ENCODE measurements at regions not wholly inside any gene's neighbourhood (a gene's known extent, or its start where the extent isn't known, plus 50 kb on each side); places are given as distances from the start of the nearest gene placed in this dataset.

DNA sequence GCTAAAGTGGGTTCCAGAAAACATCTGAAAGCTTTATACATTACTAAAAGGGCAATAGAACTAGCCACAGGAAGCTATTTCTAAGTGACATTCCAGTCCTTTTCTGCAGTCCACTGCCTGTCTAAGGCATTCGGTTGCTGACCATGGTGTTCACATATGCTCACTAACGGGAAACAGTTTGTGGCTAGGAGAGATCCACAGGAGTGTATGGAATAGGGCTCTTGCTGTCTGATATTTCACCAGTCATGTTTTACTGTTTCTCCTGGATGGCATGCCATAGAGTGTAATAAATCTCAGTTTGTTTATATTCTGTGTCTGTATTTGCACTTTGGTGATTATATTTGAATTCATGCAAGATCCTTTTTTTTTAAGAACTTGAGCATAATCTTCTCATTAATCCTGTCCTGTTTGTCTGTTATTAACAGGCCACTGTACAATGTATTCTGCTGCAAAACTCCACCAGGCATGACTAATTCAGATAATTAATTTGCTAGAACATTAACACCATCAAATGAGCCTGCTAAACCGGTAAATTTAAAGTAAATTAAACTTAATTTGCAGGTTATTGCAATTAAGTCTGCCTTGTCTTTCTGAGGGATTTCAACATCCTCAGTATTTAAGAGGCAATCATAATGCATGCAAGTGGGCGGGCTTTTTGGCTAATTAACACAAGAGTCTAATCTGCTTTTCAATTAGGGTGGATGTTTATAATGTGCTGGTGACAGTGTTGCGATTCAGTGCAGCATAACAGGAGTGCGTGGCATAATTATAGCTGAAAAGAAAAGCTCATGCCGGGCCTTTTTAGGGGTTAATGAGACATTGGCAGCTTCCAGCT, 201.3 kb downstream of the POU4F1 start:
- H3K4me3 ChIP-seq (ENCODE audit: low read depth, low read length), result no peak overlapping the region
- H3K79me2 ChIP-seq (ENCODE audit: control insufficient read depth, insufficient read depth, low read length, unreplicated experiment), result no peaks in the 10 kb centered on the region
- peaks cover 17% of the 10 kb centered on the region; the same call in 1 of the 2 replicates for H3K27me3 ChIP-seq (ENCODE audit: insufficient read depth, low read length)
- no peaks in the 10 kb centered on the region for H3K4me1 ChIP-seq (ENCODE audit: control insufficient read depth, insufficient read depth, low read length, unreplicated experiment)
- H2AFZ ChIP-seq (ENCODE audit: low read length, unreplicated experiment), result no peak overlapping the region
- no peak overlapping the region for H3K27ac ChIP-seq (ENCODE audit: low read depth, low read length)
- no peaks in the 10 kb centered on the region for H3K36me3 ChIP-seq (ENCODE audit: insufficient read depth, low read length)

DNA sequence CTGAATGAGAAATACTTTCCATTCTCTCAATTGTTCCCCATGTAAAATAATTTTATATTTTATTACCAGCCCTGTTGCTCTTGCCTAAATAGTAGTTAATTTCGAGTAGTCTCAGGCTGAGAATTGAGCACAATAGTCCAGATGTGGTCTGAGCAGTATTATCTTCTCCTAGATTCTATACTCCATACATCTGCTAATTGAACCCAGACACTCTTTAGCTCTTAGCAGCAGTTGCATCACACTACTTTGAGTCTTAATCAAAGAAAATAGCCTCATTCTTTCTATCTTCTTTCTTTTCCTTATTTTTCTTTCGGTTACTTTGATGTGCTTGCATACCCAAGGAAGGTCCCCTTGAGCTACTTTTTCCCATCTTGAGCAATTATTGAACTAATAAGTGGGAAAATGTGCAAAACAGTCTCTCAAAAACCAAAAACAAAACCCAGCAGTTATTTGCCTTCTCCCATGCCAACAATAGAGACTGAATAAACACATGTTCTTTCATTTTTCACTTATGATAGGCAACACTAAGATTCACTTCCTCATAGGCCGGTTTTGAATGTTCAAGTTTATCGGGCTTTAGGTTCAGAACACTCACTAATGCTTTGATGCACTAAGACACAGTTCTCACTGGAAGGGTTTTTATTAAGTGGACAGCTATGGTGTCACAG, 204.5 kb downstream of the POU4F1 start:
- H3K4me3 ChIP-seq (ENCODE audit: low read depth, low read length), result no peak overlapping the region
- H3K36me3 ChIP-seq (ENCODE audit: insufficient read depth, low read length), result no peaks in the 10 kb centered on the region
- H2AFZ ChIP-seq (ENCODE audit: low read length, unreplicated experiment), result no peak overlapping the region
- peaks cover 17% of the 10 kb centered on the region; the same call in 1 of the 2 replicates for H3K27me3 ChIP-seq (ENCODE audit: insufficient read depth, low read length)
- no peaks in the 10 kb centered on the region for H3K79me2 ChIP-seq (ENCODE audit: control insufficient read depth, insufficient read depth, low read length, unreplicated experiment)
- H3K27ac ChIP-seq (ENCODE audit: low read depth, low read length), result no peak overlapping the region
- H3K4me1 ChIP-seq (ENCODE audit: control insufficient read depth, insufficient read depth, low read length, unreplicated experiment), result no peaks in the 10 kb centered on the region

DNA sequence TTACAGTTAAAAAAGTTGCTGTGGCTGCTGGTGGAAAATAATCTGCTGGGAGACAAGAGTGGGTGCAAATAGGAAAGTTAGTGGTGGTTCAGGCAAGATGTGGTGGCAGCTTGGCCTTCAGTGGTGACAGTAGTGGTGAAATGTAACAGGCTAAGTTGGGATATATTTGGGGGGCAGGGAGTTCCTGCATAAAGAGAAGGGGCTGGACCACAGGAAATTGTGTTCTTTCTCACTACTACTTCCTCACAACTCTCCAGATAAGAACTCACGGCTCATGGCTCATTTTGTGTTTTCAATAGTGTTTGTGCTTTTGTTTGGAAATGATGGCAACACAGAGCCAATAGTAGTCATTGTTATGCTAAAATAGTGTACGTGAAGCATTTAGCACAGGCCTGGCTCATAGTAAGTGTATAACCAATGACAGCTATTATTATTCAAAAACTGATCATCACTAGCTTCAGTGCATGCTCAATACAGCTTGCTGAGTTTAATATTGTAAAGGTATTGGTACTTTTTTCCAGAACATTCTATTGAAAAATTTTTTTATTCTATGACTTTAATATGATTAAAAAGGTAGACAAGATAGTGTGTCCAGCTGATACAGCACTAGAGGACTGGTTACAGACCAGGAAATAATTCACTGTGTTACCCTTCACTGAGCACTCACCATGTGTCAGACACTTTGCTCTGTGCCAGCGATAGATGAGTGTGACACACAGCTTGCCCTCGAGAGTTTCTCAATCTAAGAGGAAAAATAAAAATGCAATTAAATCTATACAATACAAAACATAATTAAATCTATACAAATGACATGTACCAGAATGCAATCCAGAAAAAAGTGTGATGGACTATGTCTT, 209.8 kb downstream of the POU4F1 start:
- H2AFZ ChIP-seq (ENCODE audit: low read length, unreplicated experiment), result no peak overlapping the region
- H3K27me3 ChIP-seq (ENCODE audit: insufficient read depth, low read length), result no peaks in the 10 kb centered on the region; the same call in 1 of the 2 replicates
- no peaks in the 10 kb centered on the region for H3K4me1 ChIP-seq (ENCODE audit: control insufficient read depth, insufficient read depth, low read length, unreplicated experiment)
- H3K79me2 ChIP-seq (ENCODE audit: control insufficient read depth, insufficient read depth, low read length, unreplicated experiment), result no peaks in the 10 kb centered on the region
- no peak overlapping the region for H3K27ac ChIP-seq (ENCODE audit: low read depth, low read length)
- no peaks in the 10 kb centered on the region for H3K36me3 ChIP-seq (ENCODE audit: insufficient read depth, low read length)
- no peak overlapping the region for H3K4me3 ChIP-seq (ENCODE audit: low read depth, low read length)

DNA sequence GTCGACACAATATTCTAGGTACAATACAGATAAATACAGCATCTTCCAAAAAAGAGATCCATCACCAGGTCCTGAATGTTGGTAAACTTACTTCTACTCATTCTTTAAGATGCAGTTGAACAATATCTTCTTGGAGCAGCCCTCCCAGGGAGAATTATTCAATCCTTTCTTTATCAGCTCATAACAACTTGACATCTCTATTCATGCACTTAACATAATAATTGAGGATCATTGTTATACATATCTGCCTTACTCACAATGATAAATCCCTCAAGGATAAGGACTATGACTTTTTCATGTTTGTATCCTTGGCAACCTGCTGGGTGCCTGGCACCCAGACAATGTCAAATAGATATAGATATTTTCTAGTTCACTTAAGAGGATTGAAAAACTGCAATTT, 219.5 kb downstream of the POU4F1 start:
- Histone ChIP-seq H3K36me3 (ENCODE audit: insufficient read depth, low read length) (no peaks in the 10 kb centered on the region), H3K27me3 (ENCODE audit: insufficient read depth, low read length) (0 out of 2 replicates have a peak, but pooled peaks cover 4% of the 10 kb centered on the region), H3K4me1 (ENCODE audit: control insufficient read depth, insufficient read depth, low read length, unreplicated experiment) (no peaks in the 10 kb centered on the region), H3K27ac (ENCODE audit: low read depth, low read length) (no peak overlapping the region), H3K4me3 (ENCODE audit: low read depth, low read length) (no peak overlapping the region), H3K79me2 (ENCODE audit: control insufficient read depth, insufficient read depth, low read length, unreplicated experiment) (no peaks in the 10 kb centered on the region), H2AFZ (ENCODE audit: low read length, unreplicated experiment) (no peak overlapping the region)

DNA sequence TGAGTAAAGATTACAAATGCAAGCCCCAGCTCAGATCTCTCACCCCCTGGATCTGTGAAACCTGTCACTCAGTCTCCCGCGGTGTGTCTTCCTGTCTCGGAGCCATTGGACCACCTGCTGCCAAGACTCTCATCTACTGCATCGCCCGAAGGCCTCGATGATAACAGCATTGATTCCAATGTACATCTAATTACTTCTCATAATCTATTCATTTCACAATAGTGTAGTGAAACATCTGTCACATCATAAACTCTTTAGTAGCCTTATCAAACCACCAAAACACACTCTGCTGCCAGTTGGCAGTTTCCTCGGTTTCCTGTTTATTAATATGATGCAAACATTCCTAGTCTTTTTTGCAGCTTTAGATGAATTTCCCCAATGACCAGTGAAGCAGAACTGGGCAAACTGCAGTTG, 220.3 kb downstream of the POU4F1 start:
- 0 out of 2 replicates have a peak, but pooled peaks cover 4% of the 10 kb centered on the region for H3K27me3 ChIP-seq (ENCODE audit: insufficient read depth, low read length)
- no peak overlapping the region for H2AFZ ChIP-seq (ENCODE audit: low read length, unreplicated experiment)
- H3K27ac ChIP-seq (ENCODE audit: low read depth, low read length), result no peak overlapping the region
- H3K4me1 ChIP-seq (ENCODE audit: control insufficient read depth, insufficient read depth, low read length, unreplicated experiment), result no peaks in the 10 kb centered on the region
- no peaks in the 10 kb centered on the region for H3K79me2 ChIP-seq (ENCODE audit: control insufficient read depth, insufficient read depth, low read length, unreplicated experiment)
- no peak overlapping the region for H3K4me3 ChIP-seq (ENCODE audit: low read depth, low read length)
- H3K36me3 ChIP-seq (ENCODE audit: insufficient read depth, low read length), result no peaks in the 10 kb centered on the region

DNA sequence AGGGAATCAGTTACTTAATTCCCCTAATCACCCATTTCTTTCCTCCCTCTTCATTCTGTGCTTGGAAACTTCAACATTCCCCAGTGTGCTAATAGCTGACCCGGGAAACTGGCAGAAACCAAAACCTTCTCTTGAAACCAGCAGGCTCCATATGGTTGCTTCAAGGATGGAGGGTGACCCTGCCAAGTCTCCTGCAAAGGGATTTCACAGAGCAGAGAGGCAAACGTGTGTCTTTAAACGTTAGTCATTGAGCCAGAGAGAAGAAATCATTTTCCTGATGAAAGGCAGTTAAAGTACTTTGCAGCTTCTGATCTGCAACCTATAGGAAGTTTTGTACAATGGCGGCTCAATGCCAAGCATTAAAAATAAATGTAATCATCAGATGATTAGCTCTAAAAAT, 220.9 kb downstream of the POU4F1 start:
- Histone ChIP-seq H3K4me3 (ENCODE audit: low read depth, low read length) (no peak overlapping the region), H2AFZ (ENCODE audit: low read length, unreplicated experiment) (no peak overlapping the region), H3K27me3 (ENCODE audit: insufficient read depth, low read length) (0 out of 2 replicates have a peak, but pooled peaks cover 4% of the 10 kb centered on the region), H3K27ac (ENCODE audit: low read depth, low read length) (no peak overlapping the region), H3K79me2 (ENCODE audit: control insufficient read depth, insufficient read depth, low read length, unreplicated experiment) (no peaks in the 10 kb centered on the region), H3K4me1 (ENCODE audit: control insufficient read depth, insufficient read depth, low read length, unreplicated experiment) (no peaks in the 10 kb centered on the region), H3K36me3 (ENCODE audit: insufficient read depth, low read length) (no peaks in the 10 kb centered on the region)

DNA sequence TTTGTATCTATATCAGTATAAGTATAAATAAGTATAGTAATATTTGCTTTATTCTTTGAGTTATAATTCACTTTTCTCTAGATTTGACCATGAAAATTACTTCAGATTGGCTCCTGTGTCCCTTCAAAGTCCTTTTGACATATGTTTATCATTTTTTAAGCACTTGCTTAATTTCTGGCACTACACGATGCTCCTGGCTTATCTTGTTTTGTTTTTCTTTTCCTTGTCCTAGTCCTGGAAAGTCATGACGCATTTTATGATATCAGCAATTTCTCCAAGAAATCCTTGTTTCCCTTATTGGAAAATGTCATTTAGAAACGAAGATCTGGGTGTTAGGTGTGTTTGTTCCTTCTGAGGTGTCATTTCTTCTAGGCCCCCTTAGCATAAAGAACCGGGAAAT, 226.5 kb downstream of the POU4F1 start:
- Histone ChIP-seq H3K27me3 (ENCODE audit: insufficient read depth, low read length) (no peaks in the 10 kb centered on the region), H3K4me1 (ENCODE audit: control insufficient read depth, insufficient read depth, low read length, unreplicated experiment) (no peaks in the 10 kb centered on the region), H3K27ac (ENCODE audit: low read depth, low read length) (no peak overlapping the region), H3K36me3 (ENCODE audit: insufficient read depth, low read length) (no peaks in the 10 kb centered on the region), H3K4me3 (ENCODE audit: low read depth, low read length) (no peak overlapping the region), H3K79me2 (ENCODE audit: control insufficient read depth, insufficient read depth, low read length, unreplicated experiment) (no peaks in the 10 kb centered on the region), H2AFZ (ENCODE audit: low read length, unreplicated experiment) (no peak overlapping the region)

DNA sequence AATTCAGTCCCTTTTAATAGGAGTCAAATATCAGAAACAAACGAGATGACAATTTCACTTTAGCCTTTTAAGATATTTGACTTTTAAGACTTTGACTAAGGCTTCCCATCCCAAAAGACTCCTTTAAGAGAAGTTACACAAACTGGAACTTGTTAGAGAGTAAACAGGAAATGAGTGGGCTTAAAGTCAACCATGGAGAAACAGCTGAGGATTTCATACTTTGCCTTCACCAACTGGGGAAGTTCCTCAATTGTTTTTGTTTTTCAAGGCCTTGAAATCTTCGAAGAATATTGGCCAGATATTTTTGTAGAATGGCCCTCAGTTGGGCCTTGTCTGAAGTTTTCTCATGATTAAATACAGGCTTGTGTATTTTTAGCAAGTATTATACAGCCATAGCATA, 227.3 kb downstream of the POU4F1 start:
- Histone ChIP-seq H2AFZ (ENCODE audit: low read length, unreplicated experiment) (no peak overlapping the region), H3K27ac (ENCODE audit: low read depth, low read length) (no peak overlapping the region), H3K36me3 (ENCODE audit: insufficient read depth, low read length) (no peaks in the 10 kb centered on the region), H3K4me1 (ENCODE audit: control insufficient read depth, insufficient read depth, low read length, unreplicated experiment) (no peaks in the 10 kb centered on the region), H3K4me3 (ENCODE audit: low read depth, low read length) (no peak overlapping the region), H3K79me2 (ENCODE audit: control insufficient read depth, insufficient read depth, low read length, unreplicated experiment) (no peaks in the 10 kb centered on the region), H3K27me3 (ENCODE audit: insufficient read depth, low read length) (no peaks in the 10 kb centered on the region)

DNA sequence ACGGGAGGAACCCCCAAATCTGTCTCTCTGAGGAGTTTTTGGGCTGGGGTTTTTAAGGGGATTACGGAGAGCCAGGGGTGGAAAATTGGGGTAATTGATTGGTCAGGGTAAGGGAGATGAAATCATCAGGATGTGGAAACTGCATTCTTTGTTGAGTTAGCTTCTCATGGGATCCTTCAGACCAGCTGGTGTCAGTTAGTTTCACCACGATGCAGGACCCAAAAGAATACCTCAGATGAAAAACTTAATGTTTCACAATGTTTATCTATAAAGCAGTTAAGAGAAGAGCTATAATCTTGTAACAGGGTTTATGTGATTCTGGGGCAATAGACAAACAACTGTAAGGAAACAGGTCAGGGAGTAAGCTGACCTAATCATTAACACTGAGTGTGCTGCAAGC, 230.8 kb downstream of the POU4F1 start:
- Histone ChIP-seq H3K36me3 (ENCODE audit: insufficient read depth, low read length) (no peaks in the 10 kb centered on the region), H3K79me2 (ENCODE audit: control insufficient read depth, insufficient read depth, low read length, unreplicated experiment) (no peaks in the 10 kb centered on the region), H2AFZ (ENCODE audit: low read length, unreplicated experiment) (no peak overlapping the region), H3K4me3 (ENCODE audit: low read depth, low read length) (no peak overlapping the region), H3K4me1 (ENCODE audit: control insufficient read depth, insufficient read depth, low read length, unreplicated experiment) (no peaks in the 10 kb centered on the region), H3K27me3 (ENCODE audit: insufficient read depth, low read length) (no peaks in the 10 kb centered on the region), H3K27ac (ENCODE audit: low read depth, low read length) (no peak overlapping the region)

DNA sequence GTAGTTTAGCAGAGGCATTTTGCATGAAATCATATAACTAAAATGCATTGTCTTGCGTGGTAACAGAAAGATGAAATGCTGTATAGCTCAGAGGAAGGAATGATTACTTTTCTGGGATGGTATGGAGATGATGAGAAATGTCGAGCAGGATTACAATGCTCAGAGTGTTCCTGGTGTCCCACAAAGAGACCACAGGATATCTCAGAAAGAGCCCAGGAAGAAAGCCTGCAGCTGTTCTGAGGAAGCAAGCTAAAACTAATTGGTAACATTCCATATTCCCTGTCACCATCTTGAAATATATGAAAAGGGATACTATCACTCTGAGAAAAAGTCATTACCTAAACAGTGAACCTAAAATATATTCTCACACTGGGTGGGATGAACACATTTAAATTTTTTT, 233.1 kb downstream of the POU4F1 start:
- Histone ChIP-seq H3K79me2 (ENCODE audit: control insufficient read depth, insufficient read depth, low read length, unreplicated experiment) (no peaks in the 10 kb centered on the region), H3K36me3 (ENCODE audit: insufficient read depth, low read length) (no peaks in the 10 kb centered on the region), H3K4me1 (ENCODE audit: control insufficient read depth, insufficient read depth, low read length, unreplicated experiment) (no peaks in the 10 kb centered on the region), H3K27me3 (ENCODE audit: insufficient read depth, low read length) (peaks cover 3% of the 10 kb centered on the region), H3K4me3 (ENCODE audit: low read depth, low read length) (no peak overlapping the region), H2AFZ (ENCODE audit: low read length, unreplicated experiment) (no peak overlapping the region), H3K27ac (ENCODE audit: low read depth, low read length) (no peak overlapping the region)
